ENCODE measurements at regions not wholly inside any gene's neighbourhood (a gene's known extent, or its start where the extent isn't known, plus 50 kb on each side); places are given as distances from the start of the nearest gene placed in this dataset.
A peak's percentile ranks its signal among the peaks of the same experiment; 100 is the strongest.

DNA sequence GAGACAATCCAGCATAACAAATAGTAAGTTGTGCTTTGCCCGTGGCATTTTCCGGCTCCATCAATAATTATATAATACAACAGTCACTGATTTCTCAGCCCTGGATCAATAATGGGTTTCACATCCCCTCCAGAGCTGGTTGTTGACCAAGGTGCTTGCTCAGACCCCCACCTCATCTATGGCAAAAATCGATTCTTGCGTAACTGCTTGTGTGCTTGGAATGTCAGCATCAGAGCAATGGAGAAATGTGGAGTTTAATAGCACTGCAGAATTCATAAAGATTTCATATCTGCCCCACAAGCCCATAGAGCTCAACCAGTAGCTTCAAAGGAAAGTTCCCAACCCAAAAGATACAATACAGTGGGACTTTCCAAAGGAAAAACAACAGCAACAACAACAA lies 1098.5 kb downstream of the IGSF11 start:
- no peak for ATAC-seq
- intact Hi-C loops (cut with micrococcal nuclease), result no loop called here
- DNase-seq, result no peak

DNA sequence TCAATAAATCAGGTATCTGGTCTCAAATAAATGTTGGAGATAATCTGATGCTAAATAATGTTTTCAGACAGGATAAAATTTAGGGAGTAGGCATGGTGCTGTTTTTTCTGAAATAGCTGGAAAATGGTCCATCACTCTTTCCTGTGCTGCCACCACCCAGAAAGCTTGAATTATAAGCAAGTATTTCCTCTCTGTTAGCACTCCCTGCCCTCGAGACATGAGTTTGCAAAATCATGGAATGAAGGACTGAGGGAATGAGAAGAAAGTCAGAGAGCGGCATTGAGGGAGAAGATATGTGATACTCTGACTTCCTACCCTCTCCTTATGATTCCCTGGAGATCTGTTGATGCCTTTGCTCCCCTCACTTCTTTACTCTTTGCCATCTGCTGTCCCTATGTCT lies 1095.7 kb downstream of the IGSF11 start:
- ATAC-seq (no peak), DNase-seq (no peak)
- intact Hi-C loops (cut with micrococcal nuclease), result no loop called here

DNA sequence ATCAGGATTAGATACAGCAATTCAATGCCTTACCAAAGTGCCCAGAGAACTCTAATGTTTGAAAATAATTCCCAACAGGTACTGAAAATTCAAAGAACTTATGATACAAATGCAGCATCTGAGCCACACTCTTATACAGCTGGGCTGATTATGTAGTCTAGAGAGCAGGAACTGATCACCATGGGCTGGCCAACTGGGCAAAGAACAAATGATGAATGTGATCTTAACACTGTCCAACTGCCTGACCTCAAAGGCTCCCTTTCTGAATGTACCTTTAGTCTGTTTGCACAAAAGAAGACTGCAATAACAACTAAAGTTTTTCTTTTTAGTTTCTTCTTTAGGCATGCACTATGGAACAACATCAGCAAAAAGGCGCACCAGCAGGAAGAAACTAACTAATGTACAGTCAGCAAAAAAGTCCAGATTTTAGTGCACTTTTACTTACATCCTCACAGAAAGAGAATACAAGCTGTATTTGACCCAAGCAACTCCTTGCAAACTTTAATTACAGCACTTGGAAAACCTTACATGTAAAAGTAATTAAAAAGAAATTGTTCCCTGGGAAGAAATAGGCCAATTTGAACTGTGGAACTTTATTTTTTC lies 1095.1 kb downstream of the IGSF11 start:
- intact Hi-C loops (cut with micrococcal nuclease), result no loop called here
- DNase-seq, result no peak
- ATAC-seq, result no peak

DNA sequence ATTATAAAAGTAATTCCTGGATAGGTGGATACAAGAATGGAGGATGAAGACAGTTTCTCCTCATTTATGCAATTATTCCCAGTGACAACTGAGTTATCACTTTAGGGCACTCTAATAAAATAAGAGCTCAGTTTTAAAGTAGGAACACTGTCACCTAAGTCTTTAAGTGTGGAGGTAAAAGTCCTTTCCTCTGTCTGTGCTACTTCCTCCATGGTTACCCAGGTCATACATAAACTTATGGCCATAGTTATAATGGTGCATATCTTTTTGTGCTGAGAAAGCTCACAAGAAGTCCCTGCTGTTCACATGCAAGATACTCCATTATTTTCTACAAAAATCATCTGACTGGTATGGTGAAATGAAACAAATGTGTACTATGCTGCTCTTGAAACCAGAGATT lies 1093.6 kb downstream of the IGSF11 start:
- ATAC-seq, result no peak
- DNase-seq, result no peak
- intact Hi-C loops (cut with micrococcal nuclease), result no loop called here

DNA sequence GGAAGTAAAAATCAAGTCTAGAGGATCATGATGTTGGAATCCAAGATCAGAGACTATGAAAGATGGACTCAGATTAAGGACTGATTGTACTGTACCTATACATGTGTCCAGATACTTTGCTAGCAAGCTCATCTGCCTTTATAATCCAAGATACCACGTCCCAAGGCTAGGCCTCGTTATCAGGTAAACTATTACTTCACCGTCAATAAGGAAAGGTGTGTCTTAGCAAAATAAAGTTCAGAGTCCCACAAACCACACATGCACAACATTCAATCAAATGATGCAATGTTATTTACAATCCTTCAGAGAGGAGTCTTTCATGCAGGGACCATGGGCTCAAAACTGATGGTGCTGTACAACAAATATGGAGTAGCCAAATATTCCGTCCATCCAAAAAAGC lies 1092.9 kb downstream of the IGSF11 start:
- ATAC-seq (no peak), DNase-seq (no peak)
- intact Hi-C loops (cut with micrococcal nuclease), result no loop called here

DNA sequence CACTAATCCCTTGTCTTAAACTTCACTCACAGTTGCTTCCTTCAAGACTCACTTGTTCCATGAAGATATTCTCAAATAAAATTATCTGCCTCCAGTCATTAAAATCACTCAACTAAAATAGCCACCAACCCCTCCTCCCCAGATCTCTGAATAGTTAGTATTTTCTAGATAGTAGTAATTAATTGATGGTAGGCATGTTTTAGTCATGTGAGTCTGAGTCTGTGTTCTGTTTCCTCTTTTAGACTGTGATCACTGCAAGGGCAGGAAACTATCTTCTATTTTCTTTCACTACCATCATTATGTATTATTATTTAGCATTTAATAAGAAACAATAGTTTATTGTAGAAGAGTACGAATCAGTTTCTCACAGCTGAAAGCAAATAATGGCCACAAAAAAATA lies 1080.5 kb downstream of the IGSF11 start:
- ATAC-seq (no peak), DNase-seq (no peak)
- intact Hi-C loops (cut with micrococcal nuclease), result no loop called here

DNA sequence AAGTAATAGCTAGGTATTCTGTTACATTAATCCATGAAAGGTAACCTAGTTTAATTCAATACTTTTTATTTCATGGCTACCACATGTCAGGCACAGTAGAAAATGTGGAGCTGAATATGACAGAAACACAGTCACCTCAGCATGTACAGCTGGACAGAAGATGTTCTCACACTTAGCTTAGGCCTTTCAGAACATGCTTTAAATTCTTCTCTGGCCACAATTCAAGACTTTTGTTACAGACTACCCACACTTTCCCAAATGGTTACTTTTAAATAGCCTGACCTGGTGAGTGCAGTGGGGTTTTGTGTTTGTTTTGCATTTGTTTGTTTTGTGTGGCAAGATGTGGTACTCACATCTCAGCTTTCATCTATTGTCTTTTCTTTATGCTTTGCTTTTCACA lies 1079.5 kb downstream of the IGSF11 start:
- ATAC-seq, result no peak
- intact Hi-C loops (cut with micrococcal nuclease), result no loop called here
- DNase-seq, result no peak

DNA sequence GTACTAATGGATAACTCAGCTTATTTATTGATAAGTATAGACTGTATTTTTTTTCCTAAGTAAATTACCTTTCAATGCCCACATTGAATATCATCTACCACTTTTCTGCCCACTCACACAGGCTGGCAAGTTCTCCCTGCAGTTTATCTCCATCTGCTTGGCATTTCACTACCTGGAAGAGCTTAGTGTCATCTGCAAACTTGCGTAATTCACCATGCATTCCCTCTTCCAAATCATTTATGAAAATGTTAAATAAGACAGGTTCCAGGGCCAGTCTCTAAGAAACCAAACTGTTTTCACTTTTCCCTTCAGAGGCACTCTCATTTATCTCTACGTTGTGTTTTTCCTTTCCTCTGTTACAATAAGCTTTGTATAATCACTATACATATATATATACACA lies 1076.6 kb downstream of the IGSF11 start:
- no peak for ATAC-seq
- no peak for DNase-seq
- intact Hi-C loops (cut with micrococcal nuclease), result no loop called here

DNA sequence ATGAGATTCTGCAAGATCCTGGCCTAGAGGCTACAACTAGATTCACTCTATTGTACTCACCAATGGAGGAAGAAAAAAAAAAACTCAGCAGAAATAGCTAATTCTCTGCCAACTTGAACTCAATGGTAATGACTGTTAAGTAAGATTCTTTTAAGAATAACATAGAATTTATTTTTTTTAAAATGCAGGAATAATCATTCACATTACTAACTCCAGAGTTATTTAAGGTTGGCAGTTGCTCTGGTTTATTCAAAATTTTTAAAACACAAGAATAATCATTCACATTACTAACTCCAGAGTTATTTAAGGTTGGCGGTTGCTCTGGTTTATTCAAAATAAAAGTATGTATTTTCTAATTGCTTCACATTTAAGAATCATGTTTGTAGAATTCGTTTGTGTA lies 1071.9 kb downstream of the IGSF11 start:
- no peak for ATAC-seq
- intact Hi-C loops (cut with micrococcal nuclease), result no loop called here
- DNase-seq, result no peak

DNA sequence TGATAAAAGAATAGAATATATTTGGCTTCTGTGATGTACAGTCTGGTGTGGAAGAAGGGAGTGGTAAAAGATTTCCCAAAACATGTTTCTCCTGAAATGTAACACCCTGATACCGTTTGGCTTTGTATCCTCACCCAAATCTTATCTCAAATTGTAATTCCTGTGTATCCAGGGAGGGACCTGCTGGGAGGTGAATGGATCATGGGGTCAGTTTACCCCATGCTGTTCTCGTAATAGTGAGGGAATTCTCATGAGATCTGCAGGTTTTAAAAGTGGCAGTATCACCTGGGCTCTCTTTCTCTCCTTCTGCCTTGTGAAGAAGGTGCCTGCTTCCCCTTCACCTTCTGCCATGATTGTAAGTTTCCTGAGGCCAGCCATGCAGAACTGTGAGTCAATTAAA lies 1070.8 kb downstream of the IGSF11 start:
- intact Hi-C loops (cut with micrococcal nuclease), result no loop called here
- ATAC-seq, result no peak
- DNase-seq, result no peak

DNA sequence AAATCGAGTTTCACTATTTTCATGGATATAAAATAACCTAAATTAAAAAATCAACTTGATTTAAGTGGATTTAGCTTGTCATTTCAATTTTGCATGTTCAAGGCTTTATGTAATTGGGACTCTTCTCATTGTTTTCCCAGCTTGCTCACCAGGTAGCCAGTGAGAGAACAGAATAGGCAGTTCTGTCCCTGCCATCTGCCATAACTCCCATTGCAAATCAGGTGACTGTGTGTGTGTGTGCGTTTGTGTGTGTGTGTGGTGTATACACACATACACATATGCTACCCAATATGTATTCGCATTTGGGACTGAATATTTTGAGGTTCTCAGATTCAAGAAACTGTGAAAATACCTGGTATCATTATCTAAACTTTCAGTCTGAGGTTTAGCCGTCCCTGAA lies 1069.8 kb downstream of the IGSF11 start:
- ATAC-seq, result no peak
- no peak for DNase-seq
- intact Hi-C loops (cut with micrococcal nuclease), result no loop called here

DNA sequence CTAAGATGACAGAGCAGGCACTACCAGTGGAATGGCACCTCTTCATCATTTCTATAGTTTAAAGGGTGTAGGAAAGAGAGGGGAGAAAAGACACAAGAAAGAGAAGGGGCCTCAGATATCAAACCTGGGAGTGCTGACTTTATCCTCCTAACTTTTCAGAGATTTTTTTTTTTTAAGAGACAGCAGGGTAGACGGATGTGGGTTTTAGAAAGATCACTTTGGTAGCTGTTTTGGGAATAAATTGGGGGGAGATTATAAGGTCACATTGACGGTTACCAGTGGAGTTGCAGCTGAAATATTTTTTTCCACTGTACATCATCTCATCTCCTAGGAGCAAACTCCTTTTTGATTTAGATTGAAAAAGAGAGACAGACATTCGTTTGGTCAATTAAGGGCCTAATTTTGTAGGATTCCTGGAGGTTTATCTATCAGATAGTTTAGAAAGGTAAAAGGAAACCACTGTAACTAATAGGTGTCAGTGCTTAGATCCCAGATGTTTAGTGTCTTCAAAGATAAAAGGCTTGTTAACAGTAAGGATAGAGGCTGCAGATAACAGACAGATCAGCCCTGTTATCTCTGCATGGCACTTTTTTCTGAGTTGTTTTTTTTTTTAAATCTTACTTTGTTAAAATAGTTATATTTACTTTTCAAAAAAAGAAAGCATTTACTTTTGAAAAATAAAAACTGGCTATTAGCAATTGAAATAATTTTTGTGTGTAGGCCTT lies 1057.0 kb downstream of the IGSF11 start:
- intact Hi-C loops (cut with micrococcal nuclease), result no loop called here
- ATAC-seq (no peak), DNase-seq (no peak)

DNA sequence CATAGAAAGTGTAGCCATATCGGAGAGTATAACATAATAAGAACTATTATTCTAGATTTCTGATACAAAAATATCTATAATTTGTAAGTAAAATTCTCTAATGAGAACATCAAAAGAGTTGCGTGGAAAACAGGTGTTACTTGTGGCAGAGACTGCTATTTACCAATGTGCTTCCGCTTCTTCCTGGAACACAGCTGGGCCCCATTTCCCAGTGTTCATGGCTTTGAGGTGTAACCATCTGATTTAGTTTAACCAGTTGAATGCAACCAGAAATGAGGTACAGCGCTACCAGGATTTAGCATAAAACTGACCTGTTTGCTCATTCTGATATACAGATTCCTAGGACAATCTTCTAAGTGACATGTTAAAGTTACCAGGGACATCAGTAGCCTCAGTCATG lies 1055.2 kb downstream of the IGSF11 start:
- intact Hi-C loops (cut with micrococcal nuclease), result no loop called here
- no peak for ATAC-seq
- no peak for DNase-seq

DNA sequence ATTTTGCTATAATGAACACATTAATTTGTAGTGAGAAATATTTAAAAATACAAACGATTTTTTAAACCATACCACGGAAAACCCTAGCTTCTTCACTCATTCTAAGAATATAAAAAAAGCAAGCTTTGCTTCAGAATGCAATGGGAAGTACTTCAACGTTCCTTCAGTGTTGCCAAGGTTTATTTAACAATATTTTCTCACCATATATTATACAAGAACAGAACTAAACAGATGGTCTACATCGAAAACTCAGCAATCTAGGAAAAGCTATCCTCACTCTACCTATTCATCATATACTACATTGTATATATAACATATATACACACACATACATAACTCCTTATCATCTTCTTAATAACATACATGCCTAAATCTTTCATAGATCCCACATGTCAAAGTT lies 1047.4 kb downstream of the IGSF11 start:
- ATAC-seq (no peak), DNase-seq (no peak)
- intact Hi-C loops (cut with micrococcal nuclease), result no loop called here

DNA sequence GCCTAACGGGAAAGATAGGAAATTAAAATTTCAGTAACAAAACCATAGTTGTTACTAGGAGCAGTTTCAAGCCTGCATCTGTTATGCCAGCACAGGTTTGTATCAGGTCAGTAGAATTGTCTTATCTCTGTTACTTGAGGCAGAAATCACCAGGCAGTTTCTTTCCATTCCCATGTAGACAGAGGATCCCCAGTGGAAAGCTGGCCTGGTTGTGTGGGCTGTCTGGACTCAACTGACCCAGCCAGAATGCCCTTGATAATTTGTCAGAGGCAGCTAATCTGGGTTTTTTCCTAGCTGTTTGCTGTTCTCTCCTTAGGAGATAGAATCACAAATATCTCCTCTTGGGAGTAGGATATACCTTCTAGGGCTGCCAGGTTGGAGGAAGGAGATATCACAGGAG lies 1044.7 kb downstream of the IGSF11 start:
- intact Hi-C loops (cut with micrococcal nuclease), result no loop called here
- DNase-seq, result no peak
- no peak for ATAC-seq

DNA sequence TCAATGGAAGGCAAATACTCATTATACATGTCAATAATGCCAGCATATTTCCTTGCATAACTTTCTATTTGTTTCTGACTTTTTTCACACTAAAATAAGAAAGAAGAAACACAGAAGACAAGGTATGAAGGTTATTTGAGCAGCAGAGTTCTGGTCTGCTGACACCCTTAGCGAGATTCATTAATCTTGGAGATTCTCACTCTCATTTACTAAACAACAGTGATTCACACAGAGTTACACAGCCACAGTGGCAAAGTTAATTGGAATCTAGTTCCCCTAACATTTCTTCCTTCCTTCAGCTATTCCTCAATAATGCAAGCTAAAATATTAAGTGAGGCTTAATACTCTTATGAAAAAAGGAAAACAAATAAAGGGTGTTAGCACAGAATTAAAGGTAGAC lies 1044.0 kb downstream of the IGSF11 start:
- DNase-seq (no peak), ATAC-seq (no peak)
- intact Hi-C loops (cut with micrococcal nuclease), result no loop called here

DNA sequence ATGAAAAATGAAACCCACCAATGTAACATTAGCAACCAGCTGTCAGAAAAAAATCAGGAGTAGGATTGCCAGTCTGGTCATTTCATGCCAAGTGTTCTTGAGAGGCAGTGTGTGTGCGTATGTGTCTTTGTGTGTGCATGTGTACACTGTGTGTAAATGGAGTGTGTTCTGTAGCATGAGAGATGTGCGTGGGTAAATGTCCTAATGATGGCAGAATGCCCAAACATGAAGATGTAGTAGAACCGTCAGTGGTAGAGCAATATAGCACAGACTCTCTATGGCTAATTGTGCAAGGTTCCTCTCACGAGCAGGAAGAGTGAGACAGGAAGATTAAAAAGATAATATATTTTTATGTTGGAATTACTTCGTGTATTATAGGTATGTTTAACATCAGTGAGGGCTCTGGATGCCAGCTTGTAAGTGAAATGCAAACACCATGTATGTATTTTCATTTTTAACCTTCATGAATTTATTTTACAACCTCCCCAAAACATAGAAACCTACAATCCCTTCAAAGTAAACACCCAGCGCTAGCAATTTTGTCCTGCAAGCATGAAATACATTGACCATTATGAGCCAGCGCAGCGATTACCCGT lies 1038.7 kb downstream of the IGSF11 start:
- intact Hi-C loops (cut with micrococcal nuclease), result no loop called here
- ATAC-seq (no peak), DNase-seq (no peak)

DNA sequence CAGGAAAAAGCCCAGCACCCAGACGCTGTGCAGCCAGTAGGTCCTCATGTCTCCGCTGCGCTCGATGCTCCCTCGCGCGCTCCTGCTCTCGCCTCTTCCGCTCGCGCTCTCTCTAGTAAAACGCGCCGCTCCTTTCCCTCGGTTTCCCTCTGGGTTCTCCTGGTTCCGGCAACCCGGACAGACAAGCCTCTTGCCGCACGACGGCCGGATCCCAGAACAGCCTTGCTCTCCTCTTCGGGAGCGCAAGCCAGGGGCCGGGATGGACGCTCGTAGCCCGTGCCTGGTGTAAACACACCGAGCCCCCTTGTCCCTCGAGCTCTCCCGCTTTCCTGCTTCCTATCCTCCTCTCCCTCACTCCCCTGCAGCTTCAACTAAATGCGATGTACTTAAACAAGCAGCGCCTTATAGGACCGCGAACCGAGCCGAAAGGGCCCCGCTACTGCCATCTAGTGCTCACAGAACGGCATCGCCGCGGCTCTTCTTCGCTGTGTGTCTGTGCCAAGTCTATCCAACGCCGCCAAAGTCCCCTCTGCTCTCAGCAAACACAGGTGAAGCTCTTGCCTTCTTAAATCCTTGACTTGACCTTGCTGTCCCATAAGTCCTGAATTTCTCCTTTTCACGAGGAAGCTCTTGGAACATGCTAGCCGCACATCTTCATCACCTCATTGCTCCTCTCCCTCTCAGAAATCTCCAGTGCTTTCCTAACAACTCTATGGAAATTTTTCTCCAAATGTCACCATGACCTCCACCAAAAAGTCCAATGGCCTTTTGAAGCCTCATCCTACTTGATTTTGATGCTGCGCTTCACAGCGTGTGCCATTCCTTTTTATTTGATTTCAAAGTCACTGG lies 1037.2 kb downstream of the IGSF11 start:
- intact Hi-C loops (cut with micrococcal nuclease), result no loop called here
- DNase-seq, result peak; percentile 82
- peak; percentile 98 for ATAC-seq

DNA sequence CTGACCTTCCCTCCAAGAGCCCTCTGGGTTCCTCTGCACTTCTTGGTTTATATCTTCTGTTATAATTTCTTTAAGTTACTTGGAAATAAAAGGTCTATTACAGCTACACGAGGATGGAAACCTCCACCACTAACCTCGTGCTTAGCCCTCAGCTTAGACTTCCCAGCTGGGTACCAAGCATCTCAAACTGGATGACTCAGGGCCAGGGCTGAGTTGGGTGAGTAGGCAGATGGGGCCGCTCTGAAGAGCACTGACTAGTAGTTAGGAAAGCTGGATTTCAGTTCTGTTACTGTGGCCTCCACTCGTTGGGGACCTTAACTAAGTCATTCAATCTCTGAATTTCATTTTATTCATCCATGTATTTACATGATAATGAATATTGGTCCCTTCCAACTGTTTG lies 1036.6 kb downstream of the IGSF11 start:
- no peak for DNase-seq
- intact Hi-C loops (cut with micrococcal nuclease), result no loop called here
- no peak for ATAC-seq

DNA sequence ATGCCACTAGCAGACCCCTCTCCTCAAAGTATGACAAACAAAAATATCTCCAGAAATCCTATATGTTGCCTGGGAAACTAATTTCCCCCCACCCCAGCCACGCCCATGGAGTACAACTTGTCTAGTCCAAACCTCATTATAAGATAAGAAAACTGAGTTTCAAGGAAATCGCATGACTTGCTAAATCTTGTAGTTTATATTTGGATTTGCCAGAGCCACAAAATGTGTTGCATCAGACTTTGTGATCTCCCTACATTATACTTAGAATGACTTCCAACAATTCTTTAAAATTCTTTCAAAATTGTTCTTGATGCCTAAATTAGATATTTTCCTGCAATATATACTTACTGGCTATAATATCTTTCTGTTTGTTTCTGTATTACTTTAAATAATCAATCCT lies 1034.4 kb downstream of the IGSF11 start:
- no peak for ATAC-seq
- intact Hi-C loops (cut with micrococcal nuclease), result no loop called here
- DNase-seq, result no peak

Measured in left ventricle myocardium superior (tissue), 1 donor.